A673 (cell line): ENCODE measurements at regions not wholly inside any gene's neighbourhood (a gene's known extent, or its start where the extent isn't known, plus 50 kb on each side); places are given as distances from the start of the nearest gene placed in this dataset.

ENCODE experiments used
- BruUV-seq: library from RNA; stranded (reverse); fragments of 400-500 nt; replicated peaks from 2 replicates; lab custom pipeline; 2021; lab: Mats Ljungman, UMichigan
- CTCF ChIA-PET: fragments of 300-600 bp; sonication (Branson Sonifier 250); formaldehyde crosslinking; loops from one replicate; lab custom pipeline; 2022; ENCODE audit warnings: antibody characterized with exemption; lab: Charles Lee
- POLR2A ChIA-PET: fragments of 300-600 bp; sonication (Branson Sonifier 250); formaldehyde crosslinking; loops from one replicate; lab custom pipeline; 2022; ENCODE audit warnings: antibody characterized with exemption; ENCODE audit not compliant: low non-redundant PET; lab: Charles Lee
- DNase-seq: peaks from one replicate; pipeline ENCODE4 v3.0.0-alpha.2; 2015; ENCODE audit warnings: low spot score
- H3K27ac ChIP-seq: fragments of 200-600 bp; sonication (generic); 2 replicates; pipeline ENCODE4 v1.5.1; 2016; ENCODE audit warnings: mixed run types, low read depth, mild to moderate bottlenecking, mixed read lengths, antibody characterized with exemption, low read length; ENCODE audit not compliant: poor library complexity, severe bottlenecking
- H3K27me3 ChIP-seq: fragments of 200-600 bp; sonication (generic); replicated peaks from 2 replicates; pipeline ENCODE4 v1.6.1; 2017; ENCODE audit warnings: mixed run types, low read depth, mild to moderate bottlenecking, mixed read lengths, antibody characterized with exemption, low read length; ENCODE audit not compliant: insufficient read depth, poor library complexity
- H3K36me3 ChIP-seq: fragments of 200-600 bp; sonication (generic); 2 replicates; pipeline ENCODE4 v1.6.1; 2016; ENCODE audit warnings: mixed run types, mild to moderate bottlenecking, mixed read lengths, antibody characterized with exemption, low read length; ENCODE audit not compliant: insufficient read depth, poor library complexity, severe bottlenecking
- H3K4me1 ChIP-seq: fragments of 200-600 bp; sonication (generic); 2 replicates; pipeline ENCODE4 v1.6.1; 2017; ENCODE audit warnings: mixed run types, mild to moderate bottlenecking, mixed read lengths, antibody characterized with exemption, low read length; ENCODE audit not compliant: insufficient read depth, poor library complexity, severe bottlenecking
- H3K4me3 ChIP-seq: fragments of 200-600 bp; sonication (generic); 2 replicates; pipeline ENCODE4 v1.5.1; 2016; ENCODE audit warnings: low read depth, mixed run types, mild to moderate bottlenecking, mixed read lengths, low read length; ENCODE audit not compliant: poor library complexity, severe bottlenecking
- H3K9me3 ChIP-seq: fragments of 200-600 bp; sonication (generic); 2 replicates; pipeline ENCODE4 v1.6.1; 2016; ENCODE audit warnings: mixed run types, low read depth, mild to moderate bottlenecking, mixed read lengths, antibody characterized with exemption, low read length; ENCODE audit not compliant: poor library complexity, severe bottlenecking
- CTCF ChIP-seq: fragments of 300-800, 200-600 bp; sonication (generic); conservative IDR thresholded peaks from 2 replicates; pipeline ENCODE4 v1.5.1; 2017; ENCODE audit warnings: low read depth, mild to moderate bottlenecking, antibody characterized with exemption, low read length, moderate library complexity, mixed read lengths
- EZH2 ChIP-seq: fragments of 200-600 bp; sonication (generic); IDR thresholded peaks from 2 replicates; pipeline ENCODE4 v1.6.1; 2017; ENCODE audit warnings: borderline replicate concordance, low read depth, mild to moderate bottlenecking, mixed read lengths, antibody characterized with exemption, low read length; ENCODE audit not compliant: poor library complexity, severe bottlenecking
- intact Hi-C: fragments of 100-400 bp; cut with micrococcal nuclease; formaldehyde crosslinking; loops from one replicate; pipeline ENCODE4 v1.10.0; 2022; ENCODE audit not compliant: unreplicated experiment

GRCh38 chr2:121088251-121089165, 196.5 kb downstream of the TFCP2L1 start:
- H3K27me3 ChIP-seq, result no peaks in the 10 kb centered on the region
- no peak for DNase-seq
- no peak for TF ChIP-seq EZH2
- TF ChIP-seq CTCF, result no peak
- no peaks in the 10 kb centered on the region for H3K9me3 ChIP-seq
- BruUV-seq, result no TSS peak
- POLR2A ChIA-PET, result no interaction called here
- no peak overlapping the region for H3K4me3 ChIP-seq
- H3K27ac ChIP-seq, result no peak overlapping the region
- peaks cover 7% of the 10 kb centered on the region for H3K4me1 ChIP-seq
- intact Hi-C loops, result no loop called here
- no peaks in the 10 kb centered on the region for H3K36me3 ChIP-seq
- CTCF ChIA-PET, result interaction anchor here (0.6 kb wide), 1 partner anchor 109 kb away, joined by 5 read pairs; no protein-coding TSS in a partner anchor

DNA sequence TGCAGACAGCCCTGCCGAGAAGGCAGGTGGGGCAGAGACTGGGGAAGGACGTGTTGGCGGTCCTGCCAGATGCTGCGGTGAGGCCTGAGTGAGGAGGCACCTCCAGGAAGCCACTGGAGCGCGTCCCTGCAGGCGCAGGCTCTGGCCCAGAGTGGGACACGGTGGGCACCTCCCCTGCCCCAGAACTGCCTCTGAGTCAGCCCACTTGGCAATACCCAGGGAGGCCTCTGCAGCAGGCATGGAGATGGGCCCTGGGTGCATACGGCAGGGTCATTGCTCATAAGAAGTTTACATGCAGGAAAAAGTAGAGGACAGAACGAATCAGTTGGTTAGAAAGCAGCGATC, 195.9 kb downstream of the TFCP2L1 start:
- intact Hi-C loops, result no loop called here
- Histone ChIP-seq H3K4me1 (peaks cover 7% of the 10 kb centered on the region), H3K36me3 (no peaks in the 10 kb centered on the region), H3K4me3 (no peak overlapping the region), H3K27me3 (no peaks in the 10 kb centered on the region), H3K9me3 (no peaks in the 10 kb centered on the region), H3K27ac (no peak overlapping the region)
- TF ChIP-seq CTCF (no peak), EZH2 (no peak)
- ChIA-PET CTCF (interaction anchor here (0.6 kb wide), 1 partner anchor 108 kb away, joined by 5 read pairs; no protein-coding TSS in a partner anchor), POLR2A (no interaction called here)
- BruUV-seq, result no TSS peak
- DNase-seq, result no peak

DNA sequence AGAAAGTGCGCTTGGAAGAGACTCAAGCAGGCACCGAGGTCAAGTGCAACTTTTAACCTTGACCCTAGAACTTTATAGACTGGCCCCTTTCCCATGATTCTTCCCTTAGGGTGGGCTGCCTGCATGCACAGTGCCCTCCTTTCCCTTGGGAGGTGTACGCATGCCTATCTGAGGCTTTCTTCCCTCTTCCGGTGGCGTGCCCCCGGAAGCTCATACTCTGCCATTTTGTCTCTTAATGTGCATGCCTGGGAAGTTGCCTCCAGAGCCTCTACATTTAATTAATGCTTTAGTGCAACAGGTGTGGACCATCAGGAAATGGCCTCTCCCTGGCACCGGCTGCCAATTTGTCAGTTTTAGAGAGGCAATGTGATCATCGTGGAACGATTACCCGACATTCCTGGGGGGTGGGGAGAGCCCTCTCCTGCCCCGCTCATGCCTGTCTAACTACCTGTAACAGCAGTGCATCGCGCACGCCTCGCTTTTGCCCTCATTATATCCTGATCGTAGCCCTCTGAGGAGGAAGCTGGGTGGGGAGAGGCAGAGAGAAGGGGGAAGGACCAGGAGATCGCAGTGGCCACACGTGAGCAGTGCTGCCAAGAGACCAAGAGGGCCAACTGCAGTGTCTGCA, 194.8 kb downstream of the TFCP2L1 start:
- DNase-seq, result no peak
- H3K9me3 ChIP-seq, result no peaks in the 10 kb centered on the region
- BruUV-seq, result no TSS peak
- CTCF ChIA-PET, result no interaction called here
- intact Hi-C loops, result no loop called here
- H3K36me3 ChIP-seq, result no peaks in the 10 kb centered on the region
- no peaks in the 10 kb centered on the region for H3K27me3 ChIP-seq
- POLR2A ChIA-PET, result no interaction called here
- peaks cover 7% of the 10 kb centered on the region for H3K4me1 ChIP-seq
- TF ChIP-seq CTCF (no peak), EZH2 (no peak)
- H3K27ac ChIP-seq, result no peak overlapping the region
- H3K4me3 ChIP-seq, result no peak overlapping the region
